ENCODE measurements at regions not wholly inside any gene's neighbourhood (a gene's known extent, or its start where the extent isn't known, plus 50 kb on each side); places are given as distances from the start of the nearest gene placed in this dataset.

DNA sequence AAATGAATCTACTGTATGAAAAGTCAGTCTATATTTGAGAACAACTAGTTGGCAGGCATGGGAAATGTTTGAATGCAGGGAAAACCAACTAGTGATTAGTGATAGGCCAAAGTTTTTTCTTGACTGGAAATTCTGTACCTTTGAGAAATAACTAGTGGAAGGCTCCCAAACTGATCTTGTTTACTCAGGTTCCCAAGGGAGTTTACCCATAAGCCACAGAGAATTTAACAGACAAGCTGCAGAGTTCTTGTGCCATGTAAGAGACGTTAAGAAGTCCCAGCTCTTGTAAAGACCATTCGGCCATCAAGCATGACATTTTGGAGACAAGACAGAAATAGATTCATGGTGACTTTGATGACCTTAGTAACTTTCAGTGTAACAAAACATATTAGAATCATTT lies 1882.8 kb upstream of the SEL1L start:
- Histone ChIP-seq H3K27me3 (no peaks in the 10 kb centered on the region), H3K36me3 (replicated peaks in 1 of 2) (no peaks in the 10 kb centered on the region), H3K27ac (no peak overlapping the region), H3K4me3 (no peak overlapping the region), H3K9me3 (replicated peaks in 1 of 3) (no peaks in the 10 kb centered on the region), H3K4me1 (replicated peaks in 1 of 2) (no peaks in the 10 kb centered on the region)
- TF ChIP-seq CTCF (IDR thresholded peaks at IDR 0.05) (no peak), POLR2A (IDR thresholded peaks at IDR 0.05) (no peak)
- intact Hi-C loops (cut with DNase I): no loop called here
- DNase-seq: no peak
- 56 to 81% (median 66%) methylated on average over 2 of the region's 2 CpGs for WGBS, 4 donors

DNA sequence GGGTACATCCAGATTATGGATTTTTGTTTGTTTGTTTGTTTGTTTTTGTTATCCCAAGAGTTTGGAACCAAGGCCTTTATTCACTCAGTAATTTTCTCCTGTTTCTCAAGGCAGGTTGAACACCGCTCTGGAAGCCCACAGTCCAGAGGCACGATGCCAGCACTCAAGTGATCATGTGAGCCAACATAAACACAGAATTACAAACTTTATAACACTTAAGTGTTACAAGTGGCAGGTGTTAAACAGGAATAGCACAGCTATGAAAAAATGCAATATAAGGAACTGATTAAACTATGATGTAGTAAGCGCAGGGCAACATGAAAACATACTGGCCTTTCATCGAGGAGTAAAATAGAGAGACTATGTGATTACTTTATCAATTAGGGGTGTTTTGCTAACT lies 1885.8 kb upstream of the SEL1L start:
- Histone ChIP-seq H3K4me1 (replicated peaks in 1 of 2) (no peaks in the 10 kb centered on the region), H3K36me3 (replicated peaks in 1 of 2) (no peaks in the 10 kb centered on the region), H3K4me3 (no peak overlapping the region), H3K9me3 (replicated peaks in 1 of 3) (no peaks in the 10 kb centered on the region), H3K27me3 (no peaks in the 10 kb centered on the region), H3K27ac (no peak overlapping the region)
- intact Hi-C loops (cut with DNase I): no loop called here
- TF ChIP-seq CTCF (IDR thresholded peaks at IDR 0.05): no peak
- no peak for TF ChIP-seq POLR2A (IDR thresholded peaks at IDR 0.05)
- 83 to 92% (median 90%) methylated on average over 4 of the region's 4 CpGs for WGBS, 4 donors
- DNase-seq: no peak

DNA sequence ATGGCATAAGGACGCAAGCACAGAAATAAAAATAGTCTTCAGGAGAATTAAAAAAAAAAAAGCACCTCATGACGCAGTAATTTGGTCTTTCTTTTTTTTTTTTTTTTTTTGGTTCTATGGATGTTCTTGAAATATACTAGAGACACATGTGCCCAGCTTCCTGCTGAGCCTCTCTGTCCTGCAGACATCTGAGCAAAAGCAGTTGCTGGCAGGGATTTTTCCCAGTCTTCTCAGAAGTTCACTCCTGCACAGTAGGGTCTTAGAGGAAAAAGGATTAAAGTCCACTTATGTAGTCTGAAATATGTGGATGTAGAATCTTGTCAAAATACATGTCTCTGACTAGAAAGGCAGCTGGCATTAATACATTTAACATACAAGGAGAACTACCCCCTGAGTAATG lies 1888.1 kb upstream of the SEL1L start:
- H3K27ac ChIP-seq: no peak overlapping the region
- no peak for DNase-seq

DNA sequence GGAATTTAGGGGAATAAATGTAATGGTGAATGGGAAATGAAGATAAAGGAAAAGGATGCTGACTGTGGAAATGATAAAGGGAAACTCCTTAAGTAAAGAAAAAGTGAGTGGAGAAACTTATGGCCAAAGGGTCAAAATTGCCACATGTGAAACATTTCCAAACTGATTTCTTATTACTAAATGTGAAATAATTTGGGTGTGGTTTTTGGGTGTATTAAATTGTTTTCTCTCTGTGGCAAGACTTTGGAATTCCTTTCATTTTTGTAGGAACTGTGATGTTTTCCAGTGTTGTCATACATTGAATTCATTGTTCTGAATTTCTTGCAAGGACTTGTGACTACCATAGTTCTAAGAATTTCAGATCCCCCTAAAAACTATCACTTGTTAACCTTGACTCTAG lies 1891.5 kb upstream of the SEL1L start:
- no peak overlapping the region for H3K4me3 ChIP-seq
- H3K27ac ChIP-seq: no peak overlapping the region
- H3K27me3 ChIP-seq: no peaks in the 10 kb centered on the region
- H3K36me3 ChIP-seq (replicated peaks in 1 of 2): no peaks in the 10 kb centered on the region
- intact Hi-C loops (cut with DNase I): no loop called here
- no peaks in the 10 kb centered on the region for H3K4me1 ChIP-seq (replicated peaks in 1 of 2)
- no peak for TF ChIP-seq POLR2A (IDR thresholded peaks at IDR 0.05)
- no peak for TF ChIP-seq CTCF (IDR thresholded peaks at IDR 0.05)
- H3K9me3 ChIP-seq (replicated peaks in 1 of 3): no peaks in the 10 kb centered on the region
- no peak for DNase-seq

More for the DNA sequence above, 1888.1 kb upstream of the SEL1L start:
- Histone ChIP-seq H3K27me3 (no peaks in the 10 kb centered on the region), H3K4me1 (replicated peaks in 1 of 2) (no peaks in the 10 kb centered on the region), H3K4me3 (no peak overlapping the region), H3K36me3 (replicated peaks in 1 of 2) (no peaks in the 10 kb centered on the region), H3K9me3 (replicated peaks in 1 of 3) (no peaks in the 10 kb centered on the region)
- intact Hi-C loops (cut with DNase I): no loop called here
- no peak for TF ChIP-seq CTCF (IDR thresholded peaks at IDR 0.05)
- no peak for TF ChIP-seq POLR2A (IDR thresholded peaks at IDR 0.05)
- WGBS, 4 donors: 65 to 78% (median 74%) methylated on average over 2 of the region's 2 CpGs
